Activated naive CD4-positive, alpha-beta T cell treated with Interleukin-2 at 50 U/mL for 16 hours (primary cell): ENCODE measurements at regions not wholly inside any gene's neighbourhood (a gene's known extent, or its start where the extent isn't known, plus 50 kb on each side); places are given as distances from the start of the nearest gene placed in this dataset.

Source experiments
- DNase-seq: peaks from one replicate; pipeline ENCODE4 v3.0.0-alpha.2; 2020

DNA sequence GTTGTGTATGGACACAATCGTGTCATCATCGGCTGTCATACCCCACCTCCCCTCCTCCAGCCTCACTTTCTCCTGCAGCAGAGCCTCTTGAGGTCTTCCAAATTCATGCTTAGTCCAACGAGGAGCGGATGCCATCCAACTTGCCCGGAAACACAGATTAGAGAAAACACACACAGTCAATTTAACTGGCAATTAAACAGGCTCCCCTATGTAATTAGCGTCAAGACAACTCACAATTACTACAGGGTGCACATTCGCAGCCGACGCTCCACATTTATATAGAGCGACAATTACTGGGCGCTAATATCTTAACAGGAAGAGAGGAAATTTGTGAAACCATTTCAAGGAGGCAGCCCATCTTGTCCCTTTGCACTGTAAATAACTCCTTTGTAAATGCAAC, 86.0 kb upstream of the ZNF618 start:
- no peak for DNase-seq

DNA sequence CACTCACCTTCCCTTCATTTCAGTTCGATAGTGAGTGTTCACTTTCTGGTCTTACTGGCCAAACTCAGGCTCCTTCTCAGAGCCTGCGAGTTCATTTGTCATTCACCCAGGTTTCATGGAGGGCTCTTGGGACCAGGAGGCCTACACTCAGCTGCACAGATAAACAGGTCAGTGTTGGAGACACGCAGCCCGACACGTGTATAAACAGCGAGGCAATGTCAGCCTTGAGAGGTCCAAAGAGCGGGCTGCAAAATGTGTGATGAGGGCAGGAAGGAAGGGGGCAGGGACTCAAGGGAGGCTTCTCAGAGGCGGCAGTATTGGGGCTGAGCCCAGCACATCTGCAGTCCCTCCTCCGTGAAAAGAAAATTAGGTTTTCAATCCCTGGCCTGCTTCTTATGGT, 82.6 kb upstream of the ZNF618 start:
- no peak for DNase-seq

DNA sequence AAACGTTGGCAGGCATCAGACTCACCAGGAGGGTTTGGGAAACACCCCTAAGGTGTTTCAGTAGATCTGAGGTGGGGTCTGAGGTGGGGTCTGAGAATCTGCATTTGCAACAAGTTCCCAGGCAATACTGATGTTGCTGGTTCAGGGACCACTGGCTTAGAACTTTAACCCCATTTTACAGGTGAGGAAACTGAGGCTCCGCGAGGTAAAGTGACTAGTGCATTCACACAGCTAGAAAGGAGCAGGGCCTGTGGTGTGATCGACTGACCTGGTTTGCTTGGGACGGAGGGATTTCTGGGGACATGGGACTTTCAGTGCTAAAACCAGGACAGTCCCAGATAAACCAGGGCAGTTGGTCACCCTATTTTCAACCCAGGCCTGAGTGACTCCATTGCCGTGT, 81.4 kb upstream of the ZNF618 start:
- no peak for DNase-seq

DNA sequence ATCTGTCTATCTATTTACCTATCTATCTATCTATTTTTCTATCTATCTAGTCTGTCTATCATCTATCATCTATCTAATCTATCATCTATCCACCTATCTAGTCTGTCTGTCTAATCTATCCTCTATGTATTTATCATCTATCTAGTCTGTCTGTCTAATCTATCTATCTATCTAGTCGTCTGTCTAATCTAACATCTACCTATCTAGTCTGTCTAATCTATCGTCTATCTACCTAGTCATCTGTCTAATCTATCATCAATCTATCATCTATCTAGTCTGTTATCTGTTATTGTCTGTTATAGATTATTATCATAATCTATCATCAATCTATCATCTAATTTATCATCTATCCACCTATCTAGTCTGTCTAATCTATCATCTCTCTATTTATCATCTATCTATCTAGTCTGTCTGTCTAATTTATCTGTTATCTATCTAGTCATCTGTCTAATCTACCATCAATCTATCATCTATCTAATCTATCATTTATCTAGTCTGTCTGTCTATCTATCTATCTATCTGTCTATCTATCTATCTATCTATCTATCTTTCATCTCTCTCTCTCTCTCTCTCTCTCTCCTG, 80.2 kb upstream of the ZNF618 start:
- no peak for DNase-seq

DNA sequence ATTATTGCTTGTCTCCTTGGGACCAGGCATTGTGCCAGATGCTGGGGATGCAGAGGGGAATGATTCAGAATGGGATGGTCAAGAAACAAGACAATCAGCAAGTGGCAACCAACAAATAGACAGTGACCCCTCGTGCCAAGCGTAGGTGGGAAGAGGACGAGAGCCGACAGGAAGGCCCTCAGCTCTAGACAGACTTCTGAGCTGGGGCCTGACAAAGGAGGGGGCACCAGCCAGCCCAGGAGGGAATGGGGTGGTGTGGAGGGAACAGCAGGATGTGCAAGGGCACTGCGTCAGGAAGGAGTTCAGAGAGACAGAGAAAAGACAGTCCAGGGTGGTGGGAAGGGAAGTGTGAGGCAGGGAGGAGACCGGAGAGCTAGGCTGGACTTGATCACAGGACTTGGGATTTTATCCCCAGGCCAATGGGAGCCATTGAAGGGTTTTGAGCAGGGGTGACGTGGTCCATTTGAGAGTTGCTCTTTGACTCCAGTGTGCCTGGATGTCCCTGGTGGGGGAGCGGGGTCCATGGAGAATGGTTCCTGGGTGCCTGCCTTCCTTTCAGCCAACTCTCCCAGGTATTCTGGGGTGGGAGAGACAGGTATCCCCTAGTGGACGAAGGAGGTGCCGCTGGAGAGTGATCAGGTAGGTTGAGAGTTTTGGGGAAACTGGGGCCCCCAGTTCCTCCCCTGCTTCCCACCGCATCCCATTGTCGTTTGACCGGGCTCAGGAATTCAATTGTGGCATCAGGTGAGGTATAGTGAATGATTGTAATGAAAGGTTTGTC, 79.3 kb upstream of the ZNF618 start:
- no peak for DNase-seq

DNA sequence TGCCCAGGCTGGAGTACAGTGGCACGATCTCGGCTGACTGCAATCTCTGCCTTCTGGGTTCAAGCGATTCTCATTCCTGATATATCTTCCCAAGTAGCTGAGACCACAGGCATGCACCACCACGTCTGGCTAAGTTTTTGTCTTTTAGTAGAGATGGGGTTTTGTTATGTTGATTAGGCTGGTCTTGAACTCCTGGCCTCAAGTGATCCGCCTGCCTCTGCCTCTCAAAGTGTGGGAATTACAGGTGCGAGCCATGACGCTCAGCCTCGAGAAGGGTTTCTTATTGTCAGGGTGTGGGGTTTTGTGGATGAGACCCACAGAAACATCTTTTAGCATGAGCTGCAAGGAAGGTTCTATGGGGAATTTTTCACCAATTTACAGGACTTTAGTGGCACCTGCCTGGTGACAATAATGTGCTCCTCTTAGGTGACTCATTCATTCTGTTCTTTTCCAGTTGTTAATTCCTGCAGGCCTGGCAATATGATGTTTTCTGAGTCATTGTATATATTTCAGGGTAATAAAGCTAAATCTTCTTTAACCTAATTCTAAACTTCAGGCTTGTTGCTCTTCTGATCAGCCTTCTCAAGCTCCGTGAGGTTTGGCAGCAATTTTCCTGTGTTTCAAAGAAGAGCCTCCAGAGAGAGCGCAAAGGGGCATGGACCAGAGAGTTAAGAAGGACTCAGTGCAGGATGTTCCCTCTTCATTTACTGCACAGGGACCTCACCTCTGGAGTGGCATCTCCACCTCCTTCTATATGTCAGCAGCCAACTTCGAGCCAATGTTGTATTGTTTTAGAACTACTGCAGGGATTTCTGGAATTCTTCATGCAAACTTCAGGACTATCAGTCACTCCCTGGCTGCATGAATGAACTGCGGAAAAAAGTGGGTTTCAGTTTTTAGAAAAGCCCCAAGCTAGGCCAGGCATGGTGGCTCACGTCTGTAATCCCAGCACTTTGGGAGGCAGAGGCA, 77.8 kb upstream of the ZNF618 start:
- DNase-seq, result no peak

DNA sequence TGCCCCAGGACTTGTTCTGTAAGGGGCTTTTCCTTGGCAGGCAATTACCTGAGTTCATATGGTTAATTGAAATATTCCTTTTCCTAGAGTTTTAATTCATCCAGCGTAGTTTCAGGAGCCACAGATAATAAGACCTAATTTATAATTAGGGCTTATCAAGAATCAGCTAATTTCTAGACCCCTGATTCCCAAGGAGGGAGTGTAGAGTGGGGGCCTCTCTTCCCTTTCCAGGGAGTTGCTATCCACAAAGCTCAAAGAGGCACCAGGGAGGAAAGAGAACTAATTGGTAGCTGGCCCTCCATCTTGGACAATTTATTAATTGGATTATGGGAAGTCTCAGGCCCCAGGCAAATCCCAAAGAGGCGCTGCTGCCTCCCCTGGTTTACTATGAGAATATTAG, 75.8 kb upstream of the ZNF618 start:
- no peak for DNase-seq

DNA sequence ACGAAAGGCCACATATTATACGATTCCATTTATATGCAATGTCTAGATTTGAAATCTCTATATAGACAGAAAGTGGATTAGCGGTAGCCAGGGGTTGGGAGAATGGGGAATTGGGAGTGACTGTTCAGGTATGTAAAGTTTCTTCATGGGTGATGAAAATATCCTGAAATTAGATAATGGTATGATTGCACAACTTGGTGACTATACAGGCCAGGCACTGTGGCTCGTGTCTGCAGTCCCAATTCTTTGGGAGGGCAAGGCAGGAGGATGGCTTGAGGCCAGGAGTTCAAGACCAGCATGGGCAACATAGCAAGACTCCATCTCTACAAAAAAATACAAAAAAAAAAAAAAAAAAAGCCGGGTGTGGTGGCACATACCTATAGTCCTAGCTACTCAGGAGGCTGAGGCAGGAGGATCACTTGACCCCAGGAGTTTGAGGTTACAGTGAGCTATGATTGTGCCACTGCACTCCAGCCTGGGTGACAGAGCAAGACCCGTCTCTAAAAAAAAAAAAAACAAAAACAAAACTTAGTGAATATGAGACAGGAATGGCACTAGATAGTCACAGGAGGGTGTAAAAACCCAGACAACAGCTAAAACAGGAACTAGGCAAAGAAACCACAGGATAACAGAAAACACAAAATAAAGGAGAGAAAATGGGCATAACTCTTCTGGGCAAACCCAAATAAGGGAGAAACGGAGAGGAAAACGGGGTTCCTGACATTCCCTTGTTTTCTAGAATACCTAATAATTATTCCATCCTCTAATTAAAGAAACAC, 72.1 kb upstream of the ZNF618 start:
- no peak for DNase-seq

DNA sequence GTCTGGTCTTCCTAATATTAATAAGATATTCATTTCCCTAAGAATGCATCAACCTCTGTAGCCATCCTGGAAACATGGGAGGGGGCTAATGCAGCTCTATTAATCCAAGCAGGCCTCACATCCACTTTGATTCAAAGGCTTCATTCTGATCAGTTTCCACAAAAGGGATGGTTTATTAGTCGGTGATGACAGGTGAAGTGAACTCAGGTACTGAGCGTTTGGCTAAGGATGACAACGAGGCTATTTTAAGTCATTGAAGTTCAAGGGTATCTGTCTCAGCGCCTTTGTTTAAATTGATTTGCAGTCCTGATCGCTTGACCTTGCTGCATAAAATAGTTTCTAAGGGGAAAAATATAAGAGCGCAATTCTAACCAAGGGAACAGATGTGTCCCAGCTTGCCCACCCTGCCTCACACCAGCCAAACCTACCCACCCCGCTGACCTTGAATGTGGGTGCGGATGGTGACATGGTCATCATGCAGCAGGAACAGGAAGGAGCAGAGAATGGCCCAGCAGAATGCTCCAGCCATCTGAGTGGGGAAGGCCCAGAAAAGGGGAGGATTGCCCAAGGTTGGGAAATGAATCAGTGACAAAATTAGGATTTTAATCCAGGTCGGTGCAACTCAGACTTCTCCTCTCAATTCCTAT, 70.5 kb upstream of the ZNF618 start:
- no peak for DNase-seq

DNA sequence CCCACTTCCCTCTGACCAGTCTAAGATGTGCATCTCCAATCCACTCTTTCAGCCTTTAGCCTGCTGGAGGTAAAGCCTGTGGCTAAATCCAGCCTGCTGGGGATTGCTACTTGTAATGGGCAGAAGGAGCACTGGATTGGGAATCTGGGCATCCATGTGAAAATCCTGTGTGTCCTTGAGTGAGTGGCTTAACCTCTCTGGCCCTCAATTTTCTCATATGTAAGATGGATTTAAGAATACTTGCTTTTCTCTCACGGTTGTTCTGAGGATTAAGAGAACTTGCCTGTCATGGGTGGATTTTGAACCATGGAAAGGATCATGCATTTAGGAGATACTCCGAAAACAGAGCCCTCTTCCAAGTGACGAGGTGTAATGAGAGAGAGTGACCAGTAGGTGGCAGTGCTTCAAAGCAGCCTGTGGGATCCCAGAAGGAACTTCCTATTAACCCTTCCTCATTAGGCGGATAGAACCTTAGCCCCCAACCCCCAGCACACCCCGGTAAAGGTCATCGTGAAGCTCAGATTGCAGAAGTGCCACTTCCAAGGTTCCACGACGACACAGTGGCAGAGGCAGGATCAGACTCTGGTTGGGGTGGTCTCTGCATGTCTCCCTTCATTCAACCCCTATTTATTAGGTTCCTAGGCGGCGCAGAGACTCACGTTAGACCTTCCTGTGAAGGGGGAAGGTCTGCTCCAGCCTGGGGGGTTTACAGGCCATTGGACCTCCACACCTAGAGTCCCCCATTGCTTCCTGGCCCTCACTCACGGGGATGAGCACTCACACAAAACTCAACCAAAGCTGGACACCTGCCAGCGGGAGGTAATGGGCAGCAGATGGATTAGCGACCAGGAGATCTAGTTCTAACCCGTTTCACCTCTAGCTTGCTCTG, 68.7 kb upstream of the ZNF618 start:
- DNase-seq, result peak; percentile 21

DNA sequence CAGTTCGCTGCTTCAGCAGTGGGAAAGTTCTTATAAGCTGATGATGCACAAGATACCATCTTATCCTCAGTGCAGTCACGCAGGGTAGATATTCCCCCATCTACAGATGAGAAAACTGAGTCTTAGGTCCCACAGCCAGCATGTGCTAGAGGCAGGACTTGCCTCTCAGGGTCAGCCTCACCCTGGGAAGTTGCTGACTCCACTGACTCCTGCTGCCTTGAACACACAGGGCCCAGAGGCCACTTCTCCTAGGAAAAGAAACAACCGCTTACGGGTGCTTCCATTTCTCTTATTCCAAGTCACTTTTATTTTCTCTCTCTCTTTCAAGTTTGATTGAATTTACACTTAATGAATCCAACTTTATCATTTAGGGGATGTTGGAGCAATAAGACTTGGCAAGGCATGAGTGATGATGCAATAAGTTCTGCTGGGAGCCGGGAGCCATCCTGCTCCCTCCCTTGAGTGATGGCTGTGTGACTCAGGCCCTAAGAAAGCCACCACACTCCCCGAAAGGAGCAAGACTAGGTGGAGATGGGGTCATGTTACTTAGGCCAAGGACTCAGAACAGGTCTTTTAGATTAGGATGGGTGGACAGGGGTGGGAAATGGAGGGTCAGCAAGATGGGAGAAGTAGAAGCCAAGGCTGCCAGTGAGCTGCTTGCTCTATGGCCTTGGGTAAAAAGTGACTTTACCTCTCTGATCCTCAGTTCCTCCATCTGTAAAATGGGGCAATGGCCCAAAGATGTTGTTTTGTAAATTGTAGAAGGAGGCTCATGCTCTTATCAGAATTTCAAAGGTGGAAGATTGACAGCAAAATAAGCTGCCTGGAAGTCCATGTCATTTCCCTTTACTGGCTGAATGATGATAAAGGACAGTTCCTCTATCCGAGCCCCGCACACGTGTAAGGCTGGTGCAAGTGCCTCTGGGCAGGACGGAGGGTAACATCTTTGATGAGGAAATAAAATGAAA, 67.4 kb upstream of the ZNF618 start:
- no peak for DNase-seq

DNA sequence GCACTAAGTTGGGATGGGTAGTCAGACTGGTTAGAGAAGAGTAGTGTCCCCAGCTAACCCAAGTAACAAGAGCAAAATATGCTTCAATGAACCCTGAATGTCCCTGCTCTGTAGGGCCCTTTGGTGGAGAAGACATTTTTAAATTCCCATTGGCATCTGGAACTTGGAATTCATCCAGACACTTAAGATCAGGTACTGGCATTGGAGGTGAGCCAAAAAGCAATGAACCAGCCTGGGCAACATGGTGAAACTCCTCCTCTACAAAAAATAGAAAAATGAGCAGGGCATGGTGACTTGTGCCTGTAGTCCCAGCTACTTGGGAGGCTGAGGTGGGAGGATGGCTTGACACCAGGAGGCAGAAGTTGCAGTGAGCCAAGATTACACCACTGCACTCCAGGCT, 58.9 kb upstream of the ZNF618 start:
- DNase-seq, result no peak

DNA sequence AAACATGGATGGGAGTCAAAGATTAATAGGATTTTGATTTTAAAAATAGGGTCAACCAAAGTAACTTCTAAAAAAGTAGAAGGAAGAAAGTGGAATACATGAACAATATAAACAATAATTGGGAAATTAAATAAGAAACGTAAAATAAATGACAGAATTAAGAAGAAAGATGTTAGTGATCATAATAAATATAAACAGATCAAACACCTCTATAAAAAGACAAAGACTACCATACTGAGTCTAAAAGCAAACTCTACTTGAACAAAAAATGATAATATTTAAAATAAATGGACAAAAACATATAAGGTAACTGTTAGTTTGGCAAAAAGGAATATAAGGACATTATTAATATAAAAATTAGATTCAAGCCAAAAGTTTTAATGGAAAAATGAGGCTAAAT, 57.7 kb upstream of the ZNF618 start:
- DNase-seq, result no peak

DNA sequence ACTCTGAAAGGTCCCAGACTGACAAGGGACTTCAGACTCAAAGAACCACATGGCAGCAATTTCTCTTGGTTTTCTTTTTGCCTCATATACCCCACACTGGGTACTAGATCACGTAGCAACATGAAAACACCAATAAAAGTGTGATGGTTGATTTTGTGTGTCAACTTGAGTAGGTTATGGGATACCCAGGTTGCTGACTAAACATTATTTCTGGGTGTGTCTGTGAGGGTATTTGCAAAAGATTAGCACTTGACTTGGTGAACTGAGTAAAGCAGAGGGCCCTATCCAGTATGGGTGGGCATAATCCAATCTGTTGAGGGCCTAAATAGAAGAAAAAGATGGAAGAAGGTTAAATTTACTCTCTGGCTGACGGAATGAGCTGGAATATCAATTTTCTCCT, 53.8 kb upstream of the ZNF618 start:
- no peak for DNase-seq

DNA sequence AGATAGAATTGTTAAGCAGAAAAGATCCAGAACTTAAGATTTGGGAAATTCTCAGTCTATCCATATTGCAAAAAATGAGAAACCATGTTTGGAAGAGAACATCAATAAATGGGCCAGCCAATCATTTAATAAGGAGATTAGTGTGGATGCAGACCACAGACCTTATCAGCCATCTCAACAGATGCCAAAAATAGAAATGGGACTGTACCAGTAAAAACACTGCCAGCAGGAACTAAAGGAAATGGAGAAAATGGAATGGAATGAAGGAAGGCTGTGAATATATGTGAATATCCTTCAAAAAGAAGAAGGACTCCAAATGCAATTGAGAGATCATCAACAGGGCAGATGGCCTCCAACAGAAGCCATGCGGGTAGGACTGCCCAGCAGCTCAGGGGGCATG, 52.7 kb upstream of the ZNF618 start:
- no peak for DNase-seq
